BLaER1 treated with 17β-estradiol and CSF1 and Interleukin-3, amounts not matched to agents 10 nM and 100 nM (cell line): ENCODE measurements at regions not wholly inside any gene's neighbourhood (a gene's known extent, or its start where the extent isn't known, plus 50 kb on each side); places are given as distances from the start of the nearest gene placed in this dataset.

Source experiments
- H3K27ac ChIP-seq, 11 experiments: shearing (Covaris generic); formaldehyde crosslinking; 2 replicates each; pipeline ENCODE4 v1.8.1; 2022
- H3K27me3 ChIP-seq, 11 experiments: shearing (Covaris generic); formaldehyde crosslinking; 2 replicates each; pipeline ENCODE4 v1.8.1; 2022
- H3K36me3 ChIP-seq, 11 experiments: shearing (Covaris generic); formaldehyde crosslinking; 2 replicates each; pipeline ENCODE4 v1.8.1; 2022
- H3K4me1 ChIP-seq, 10 experiments: shearing (Covaris generic); formaldehyde crosslinking; 2 replicates each; pipeline ENCODE4 v1.8.1; 2022
- H3K4me2 ChIP-seq, 11 experiments: shearing (Covaris generic); formaldehyde crosslinking; 2 replicates each; pipeline ENCODE4 v1.8.1; 2022
- H3K4me3 ChIP-seq, 10 experiments: shearing (Covaris generic); formaldehyde crosslinking; 2 replicates each; pipeline ENCODE4 v1.8.1; 2022
- H3K9ac ChIP-seq, 11 experiments: shearing (Covaris generic); formaldehyde crosslinking; 2 replicates each; pipeline ENCODE4 v1.8.1; 2022
- H3K9me3 ChIP-seq, 11 experiments: shearing (Covaris generic); formaldehyde crosslinking; replicated peaks in 1 of 11; 2 replicates each; pipeline ENCODE4 v1.8.1; 2022
- H4K20me1 ChIP-seq, 11 experiments: shearing (Covaris generic); formaldehyde crosslinking; 2 replicates each; pipeline ENCODE4 v1.8.1; 2022
- Cebpa-rat ChIP-seq, 11 experiments: shearing (Covaris generic); IDR thresholded peaks; 2 replicates each; pipeline ENCODE4 v1.8.1; 2022

DNA sequence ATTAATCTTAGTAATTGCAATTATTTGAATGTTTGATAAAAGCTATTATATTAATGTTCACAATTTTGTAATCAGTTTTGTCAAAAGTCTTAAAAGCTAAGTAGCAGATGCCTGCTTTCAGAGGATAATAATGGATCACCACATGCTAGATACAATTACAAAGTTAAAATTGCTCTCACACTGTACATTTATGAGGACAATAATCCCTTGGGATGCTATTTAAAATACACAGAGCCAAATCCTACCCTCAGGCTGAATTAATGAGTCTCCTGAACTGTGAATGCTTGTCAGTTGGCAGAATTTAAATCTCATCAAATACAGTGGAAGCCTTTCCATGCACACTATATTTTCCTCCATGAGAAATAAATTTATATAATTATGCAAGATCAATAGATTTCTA is 153.3 kb upstream of the SYNCRIP start:
- Histone ChIP-seq H4K20me1 (no peaks in the 10 kb centered on the region), H3K27ac (no peak overlapping the region), H3K4me2 (no peak overlapping the region), H3K36me3 (no peaks in the 10 kb centered on the region), H3K27me3 (no peaks in the 10 kb centered on the region), H3K9ac (no peak overlapping the region), H3K9me3 (peaks cover 0 to 2% (median 0%) of the 10 kb centered on the region in 11 experiments; a peak in 1 of 22 replicates), H3K4me1 (no peaks in the 10 kb centered on the region), H3K4me3 (no peak overlapping the region)
- TF ChIP-seq Cebpa-rat (IDR thresholded peaks at IDR 0.05): no peak

DNA sequence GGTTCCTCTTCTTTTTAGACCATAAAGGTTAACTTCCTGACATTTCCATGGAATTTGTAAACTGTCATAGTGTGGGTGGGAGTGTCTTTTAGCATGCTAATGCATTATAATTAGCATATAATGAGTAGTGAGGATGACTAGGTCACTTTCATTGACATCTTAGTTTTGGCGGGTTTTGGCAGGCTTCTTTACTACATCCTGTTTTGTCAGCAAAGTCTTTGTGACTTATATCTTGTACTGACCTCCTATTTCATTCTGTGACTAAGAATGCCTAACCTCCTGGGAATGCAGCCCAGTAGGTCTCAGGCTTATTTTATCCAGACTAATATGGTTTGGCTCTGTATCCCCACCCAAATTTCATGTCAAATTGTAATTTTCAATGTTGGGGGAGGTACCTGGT is 149.6 kb upstream of the SYNCRIP start:
- no peak overlapping the region for H3K9ac ChIP-seq
- no peaks in the 10 kb centered on the region for H3K27me3 ChIP-seq
- no peak overlapping the region for H3K27ac ChIP-seq
- no peak overlapping the region for H3K4me3 ChIP-seq
- H3K4me2 ChIP-seq: no peak overlapping the region
- no peaks in the 10 kb centered on the region for H3K36me3 ChIP-seq
- H4K20me1 ChIP-seq: no peaks in the 10 kb centered on the region
- H3K9me3 ChIP-seq: peaks cover 8 to 34% (median 20%) of the 10 kb centered on the region in 11 experiments; a peak in 19 of 22 replicates
- no peak for TF ChIP-seq Cebpa-rat (IDR thresholded peaks at IDR 0.05)
- no peaks in the 10 kb centered on the region for H3K4me1 ChIP-seq

DNA sequence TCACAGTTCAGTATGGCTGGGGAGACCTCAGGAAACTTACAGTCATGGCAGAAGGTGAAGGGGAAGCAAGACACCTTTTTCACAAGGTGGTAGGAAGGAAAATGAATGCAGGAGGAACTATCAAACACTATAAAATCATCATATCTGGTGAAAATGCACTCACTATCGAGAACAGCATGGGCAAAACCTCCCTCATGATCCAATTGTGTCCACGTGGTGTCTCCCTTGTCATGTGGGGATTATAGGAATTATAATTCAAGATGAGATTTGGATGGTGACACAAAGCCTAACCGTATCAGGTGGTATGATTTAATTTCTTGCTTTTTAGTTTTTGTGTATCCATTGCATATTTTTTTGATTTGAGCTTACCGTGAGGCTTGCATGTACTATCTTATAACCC is 133.2 kb upstream of the SYNCRIP start:
- no peak overlapping the region for H3K4me2 ChIP-seq
- no peaks in the 10 kb centered on the region for H3K27me3 ChIP-seq
- no peak overlapping the region for H3K4me3 ChIP-seq
- H3K9ac ChIP-seq: no peak overlapping the region
- no peaks in the 10 kb centered on the region for H3K4me1 ChIP-seq
- no peak overlapping the region for H3K27ac ChIP-seq
- no peak for TF ChIP-seq Cebpa-rat (IDR thresholded peaks at IDR 0.05)
- H4K20me1 ChIP-seq: no peaks in the 10 kb centered on the region
- H3K36me3 ChIP-seq: no peaks in the 10 kb centered on the region
- peaks cover 0 to 11% (median 6%) of the 10 kb centered on the region in 11 experiments; a peak in 8 of 22 replicates for H3K9me3 ChIP-seq

DNA sequence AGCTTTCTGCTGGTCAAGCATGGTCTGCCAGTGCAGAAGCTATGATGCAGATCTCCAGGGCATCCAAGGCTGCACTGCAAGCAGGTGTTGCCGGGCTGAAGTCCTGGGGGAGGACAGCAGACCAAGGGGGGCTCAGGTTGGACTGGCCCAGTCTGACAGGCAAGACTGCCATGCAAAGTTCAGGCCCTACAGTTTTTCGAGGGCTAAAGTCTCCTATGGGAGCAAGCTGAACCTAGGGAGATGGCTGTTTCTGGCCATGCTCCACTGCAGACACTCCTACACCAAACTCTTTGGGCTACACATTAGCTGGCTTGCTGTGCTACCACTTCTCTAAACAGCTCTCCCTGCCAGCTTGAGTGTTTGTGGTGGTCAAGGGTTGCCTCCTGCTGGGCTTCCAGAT is 130.0 kb upstream of the SYNCRIP start:
- no peak for TF ChIP-seq Cebpa-rat (IDR thresholded peaks at IDR 0.05)
- Histone ChIP-seq H3K4me2 (no peak overlapping the region), H4K20me1 (no peaks in the 10 kb centered on the region)

DNA sequence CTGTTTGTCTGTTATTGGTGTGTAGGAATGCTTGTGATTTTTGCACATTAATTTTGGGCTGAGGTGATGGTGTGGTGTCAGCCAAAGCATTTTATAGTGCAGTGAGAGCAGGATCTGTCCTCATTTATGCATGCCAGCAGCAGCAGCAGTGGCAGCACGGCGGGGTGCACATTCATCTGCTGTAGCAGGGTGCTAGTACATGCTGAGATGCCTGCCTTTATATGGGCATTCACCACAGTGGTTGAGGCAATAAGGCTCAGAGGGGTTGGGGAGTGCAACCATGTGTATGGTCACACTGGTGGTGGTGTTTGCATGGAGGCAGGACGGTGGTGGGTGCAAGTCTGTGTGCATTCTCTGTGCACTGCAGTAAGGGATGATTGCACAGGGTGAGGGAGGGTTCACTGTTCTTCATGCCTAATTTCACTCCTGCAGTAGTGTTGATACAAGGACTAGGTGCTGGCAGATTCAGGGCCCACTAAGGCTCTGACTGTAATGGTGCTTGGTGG is 129.3 kb upstream of the SYNCRIP start:
- H3K4me1 ChIP-seq: no peaks in the 10 kb centered on the region
- H3K9ac ChIP-seq: no peak overlapping the region
- no peak overlapping the region for H3K4me2 ChIP-seq
- H3K27ac ChIP-seq: no peak overlapping the region
- H3K27me3 ChIP-seq: no peaks in the 10 kb centered on the region
- no peak overlapping the region for H3K4me3 ChIP-seq
- TF ChIP-seq Cebpa-rat (IDR thresholded peaks at IDR 0.05): no peak
- H4K20me1 ChIP-seq: no peaks in the 10 kb centered on the region
- no peaks in the 10 kb centered on the region for H3K36me3 ChIP-seq
- H3K9me3 ChIP-seq: peaks cover 0 to 2% (median 0%) of the 10 kb centered on the region in 11 experiments; a peak in 1 of 22 replicates

More for the DNA sequence above, 130.0 kb upstream of the SYNCRIP start:
- Histone ChIP-seq H3K27me3 (no peaks in the 10 kb centered on the region), H3K4me1 (no peaks in the 10 kb centered on the region), H3K4me3 (no peak overlapping the region), H3K27ac (no peak overlapping the region), H3K36me3 (no peaks in the 10 kb centered on the region), H3K9me3 (peaks cover 0 to 6% (median 0%) of the 10 kb centered on the region in 11 experiments; a peak in 1 of 22 replicates), H3K9ac (no peak overlapping the region)

DNA sequence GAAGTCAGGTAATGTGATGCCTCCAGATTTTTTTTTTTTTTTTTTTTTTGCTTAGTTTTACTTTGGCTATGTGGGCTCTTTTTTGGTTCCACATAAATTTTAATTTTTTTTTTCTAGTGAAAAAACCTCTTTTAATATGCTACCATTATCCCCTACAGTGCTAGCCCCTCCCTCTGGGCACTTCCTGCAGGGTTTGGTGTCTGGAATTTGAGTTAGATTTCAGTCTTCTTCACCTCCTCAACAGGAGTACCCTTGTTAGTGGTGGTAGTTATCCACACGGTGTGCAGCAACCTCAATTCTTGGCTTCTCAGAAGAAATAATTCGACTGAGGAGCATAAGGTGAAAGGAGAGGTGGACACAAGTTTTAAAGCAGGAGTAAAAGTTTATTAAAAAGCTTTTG is 128.8 kb upstream of the SYNCRIP start:
- no peaks in the 10 kb centered on the region for H3K4me1 ChIP-seq
- H4K20me1 ChIP-seq: no peaks in the 10 kb centered on the region
- H3K27ac ChIP-seq: no peak overlapping the region
- TF ChIP-seq Cebpa-rat (IDR thresholded peaks at IDR 0.05): no peak
- no peaks in the 10 kb centered on the region for H3K36me3 ChIP-seq
- H3K9me3 ChIP-seq: no peaks in the 10 kb centered on the region
- no peaks in the 10 kb centered on the region for H3K27me3 ChIP-seq
- no peak overlapping the region for H3K4me2 ChIP-seq
- no peak overlapping the region for H3K4me3 ChIP-seq
- no peak overlapping the region for H3K9ac ChIP-seq

DNA sequence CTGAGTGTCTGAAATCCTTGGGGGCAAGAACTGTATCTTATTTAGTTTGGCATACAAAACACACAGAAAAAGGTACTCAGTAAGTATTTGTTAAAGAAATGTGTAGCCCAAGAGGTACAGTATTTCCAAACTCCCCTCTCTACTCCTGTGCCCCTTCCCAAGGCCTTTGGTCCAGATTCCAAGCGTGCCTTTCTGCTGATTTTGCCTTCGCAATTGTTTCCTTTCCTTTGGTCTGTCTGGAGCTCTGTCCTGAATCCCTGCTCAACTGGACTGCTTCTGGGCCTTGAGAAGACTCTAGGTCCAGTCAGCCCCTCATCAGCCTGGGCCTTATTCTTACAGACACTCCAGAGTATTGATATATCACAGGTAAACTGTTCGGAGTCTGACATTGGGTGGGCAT is 122.2 kb upstream of the SYNCRIP start:
- Histone ChIP-seq H3K36me3 (no peaks in the 10 kb centered on the region), H3K9me3 (no peaks in the 10 kb centered on the region), H3K27me3 (no peaks in the 10 kb centered on the region), H3K27ac (no peak overlapping the region), H4K20me1 (no peaks in the 10 kb centered on the region), H3K9ac (no peak overlapping the region), H3K4me1 (no peaks in the 10 kb centered on the region), H3K4me2 (no peak overlapping the region), H3K4me3 (no peak overlapping the region)
- TF ChIP-seq Cebpa-rat (IDR thresholded peaks at IDR 0.05): no peak

DNA sequence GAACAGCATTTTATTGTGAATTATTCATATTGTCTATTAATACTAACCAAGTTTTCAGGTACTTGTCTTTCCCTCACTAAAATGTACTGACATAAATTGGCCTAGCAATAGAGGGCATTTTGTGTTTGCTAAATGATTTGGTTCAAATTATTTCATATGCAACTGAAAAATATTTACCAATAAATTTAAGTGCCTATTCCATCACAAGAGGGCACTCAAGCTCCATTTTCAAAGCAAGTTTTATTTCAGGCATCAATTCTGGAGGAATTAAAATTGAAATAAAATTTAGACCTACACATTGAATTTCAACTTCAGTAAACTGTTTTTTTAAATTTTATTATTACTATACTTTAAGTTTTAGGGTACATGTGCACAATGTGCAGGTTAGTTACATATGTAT is 114.3 kb upstream of the SYNCRIP start:
- Histone ChIP-seq H3K4me1 (no peaks in the 10 kb centered on the region), H3K27ac (no peak overlapping the region), H3K4me3 (no peak overlapping the region), H3K9ac (no peak overlapping the region), H3K27me3 (no peaks in the 10 kb centered on the region), H3K36me3 (no peaks in the 10 kb centered on the region), H3K4me2 (no peak overlapping the region), H4K20me1 (no peaks in the 10 kb centered on the region), H3K9me3 (no peaks in the 10 kb centered on the region)
- no peak for TF ChIP-seq Cebpa-rat (IDR thresholded peaks at IDR 0.05)

DNA sequence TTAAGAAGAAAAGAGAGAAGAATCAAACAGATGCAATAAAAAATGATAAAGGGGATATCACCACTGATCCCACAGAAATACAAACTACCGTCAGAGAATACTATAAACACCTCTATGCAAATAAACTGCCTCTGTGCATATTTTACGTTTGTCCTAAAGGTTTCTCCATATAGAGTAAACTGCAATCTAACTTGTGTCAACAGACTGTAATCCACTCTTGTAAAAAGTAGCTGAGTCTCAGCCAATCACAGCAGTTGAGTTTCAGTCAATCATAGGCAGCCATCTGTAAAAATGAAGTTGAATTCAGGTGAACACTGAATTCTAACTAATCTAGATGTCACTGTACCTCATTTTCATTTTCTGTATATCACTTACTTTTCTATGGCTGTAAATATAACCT is 112.2 kb upstream of the SYNCRIP start:
- Histone ChIP-seq H3K9ac (no peak overlapping the region), H3K27ac (no peak overlapping the region), H3K4me1 (no peaks in the 10 kb centered on the region), H4K20me1 (no peaks in the 10 kb centered on the region), H3K4me3 (no peak overlapping the region), H3K27me3 (no peaks in the 10 kb centered on the region), H3K4me2 (no peak overlapping the region), H3K36me3 (no peaks in the 10 kb centered on the region), H3K9me3 (no peaks in the 10 kb centered on the region)
- TF ChIP-seq Cebpa-rat (IDR thresholded peaks at IDR 0.05): no peak

DNA sequence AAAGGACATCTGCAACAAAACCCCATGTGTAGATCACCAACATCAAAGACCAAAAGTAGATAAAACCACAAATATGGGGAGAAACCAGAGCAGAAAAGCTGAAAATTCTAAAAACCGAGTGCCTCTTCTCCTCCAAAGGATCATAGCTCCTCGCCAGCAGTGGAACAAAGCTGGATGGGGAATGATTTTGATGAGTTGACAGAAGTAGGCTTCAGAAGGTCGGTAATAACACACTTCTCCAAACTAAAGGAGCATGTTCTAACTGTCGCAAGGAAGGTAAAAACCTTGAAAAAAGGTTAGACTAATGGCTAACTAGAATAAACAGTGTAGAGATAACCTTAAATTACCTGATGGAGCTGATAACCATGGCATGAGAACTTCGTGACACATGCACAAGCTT is 109.9 kb upstream of the SYNCRIP start:
- TF ChIP-seq Cebpa-rat (IDR thresholded peaks at IDR 0.05): no peak
- Histone ChIP-seq H3K4me3 (no peak overlapping the region), H3K36me3 (no peaks in the 10 kb centered on the region), H3K4me2 (no peak overlapping the region), H3K4me1 (no peaks in the 10 kb centered on the region), H4K20me1 (no peaks in the 10 kb centered on the region), H3K9ac (no peak overlapping the region), H3K9me3 (no peaks in the 10 kb centered on the region), H3K27me3 (no peaks in the 10 kb centered on the region), H3K27ac (no peak overlapping the region)
